Endothelial cell of umbilical vein (primary cell): ENCODE measurements at regions not wholly inside any gene's neighbourhood (a gene's known extent, or its start where the extent isn't known, plus 50 kb on each side); places are given as distances from the start of the nearest gene placed in this dataset.

Experiments used
- BruUV-seq: library from RNA; stranded (reverse); fragments of 400-500 nt; replicated peaks from 2 replicates; lab custom pipeline; 2021; lab: Mats Ljungman, UMichigan
- CTCF ChIA-PET: fragments of 300-600, 350-600 bp; sonication (Branson Sonifier 250); formaldehyde crosslinking; loops from one replicate; lab custom pipeline; 2021; ENCODE audit warnings: antibody characterized with exemption, inconsistent platforms; lab: Charles Lee
- POLR2A ChIA-PET: fragments of 300-600, 350-600 bp; sonication (Branson Sonifier 250); formaldehyde crosslinking; loops from one replicate; lab custom pipeline; 2021; ENCODE audit warnings: antibody characterized with exemption, inconsistent platforms; lab: Charles Lee
- DNase-seq: peaks from one replicate; pipeline ENCODE4 v3.0.0-alpha.2; 2011; ENCODE audit warnings: low read depth, low spot score
- FAIRE-seq: peaks from 2 replicates; lab custom pipeline; 2011; peaks lifted over from hg19 to GRCh38; lab: Jason Lieb, UNC
- H2AFZ ChIP-seq: 2 replicates; pipeline ENCODE4 v1.6.0; 2012; ENCODE audit warnings: low read depth, low read length, control low read depth, inconsistent platforms
- H3K27ac ChIP-seq: 2 replicates; pipeline ENCODE4 v1.5.1; 2011; ENCODE audit warnings: low read depth, mild to moderate bottlenecking, control low read depth, low read length, moderate library complexity; ENCODE audit not compliant: insufficient read depth
- H3K27me3 ChIP-seq, 2 experiments: 2 replicates each; pipeline versions ENCODE4 v1.6.0 to v1.6.1; 2011; ENCODE audit warnings: low read length in 2 of 2, mixed read lengths in 1 of 2; ENCODE audit not compliant: control insufficient read depth in 2 of 2, insufficient read depth in 2 of 2
- H3K36me3 ChIP-seq, 2 experiments: 2 replicates in 1 of 2; 3 replicates in 1 of 2; pipeline ENCODE4 v1.5.1; 2011; ENCODE audit warnings: low read length in 2 of 2, mild to moderate bottlenecking in 1 of 2, moderate library complexity in 1 of 2; ENCODE audit not compliant: control insufficient read depth in 2 of 2, insufficient read depth in 2 of 2; ENCODE audit errors: extremely low read depth in 1 of 2
- H3K4me1 ChIP-seq: 3 replicates; pipeline ENCODE4 v1.5.1; 2011; ENCODE audit warnings: mild to moderate bottlenecking, low read length; ENCODE audit not compliant: control insufficient read depth, insufficient read depth; ENCODE audit errors: extremely low read depth
- H3K4me2 ChIP-seq: 2 replicates; pipeline ENCODE4 v1.6.1; 2011; ENCODE audit warnings: low read length, control low read depth, mixed read lengths; ENCODE audit not compliant: insufficient read depth
- H3K4me3 ChIP-seq, 3 experiments: fragments of 200-600 bp in 1 of 3; sonication (generic), shearing (Covaris generic) in 1 of 3; replicated peaks in 1 of 3; 2 replicates each; pipeline ENCODE4 v1.5.1; 2011 to 2016; ENCODE audit warnings: control low read depth in 3 of 3, low read length in 3 of 3, mild to moderate bottlenecking in 2 of 3, inconsistent platforms in 1 of 3, low read depth in 1 of 3, moderate library complexity in 1 of 3; ENCODE audit not compliant: insufficient read depth in 1 of 3
- H3K79me2 ChIP-seq: 2 replicates; pipeline ENCODE4 v1.6.0; 2012; ENCODE audit warnings: low read length, inconsistent platforms; ENCODE audit not compliant: control insufficient read depth, insufficient read depth
- H3K9ac ChIP-seq: replicated peaks from 2 replicates; pipeline ENCODE3; 2011; ENCODE audit warnings: low read length, control low read depth; ENCODE audit not compliant: insufficient read depth; ENCODE audit errors: extremely low read depth
- H3K9me1 ChIP-seq: replicated peaks from 3 replicates; pipeline ENCODE4 v1.6.0; 2011; ENCODE audit warnings: mild to moderate bottlenecking, low read length; ENCODE audit not compliant: control insufficient read depth, insufficient read depth; ENCODE audit errors: extremely low read depth
- H3K9me3 ChIP-seq: replicated peaks from 2 replicates; pipeline ENCODE4 v1.5.1; 2012; ENCODE audit warnings: low read length, inconsistent platforms; ENCODE audit not compliant: control insufficient read depth, insufficient read depth
- H4K20me1 ChIP-seq: replicated peaks from 2 replicates; pipeline ENCODE3; 2011; ENCODE audit warnings: mild to moderate bottlenecking, low read length; ENCODE audit not compliant: control insufficient read depth, insufficient read depth; ENCODE audit errors: extremely low read depth
- EZH2 ChIP-seq: IDR thresholded peaks from 2 replicates; pipeline ENCODE4 v1.6.1; 2012; ENCODE audit warnings: borderline replicate concordance, low read depth, mild to moderate bottlenecking, moderate library complexity, low read length, inconsistent platforms; ENCODE audit not compliant: severe bottlenecking
- FOS ChIP-seq: IDR thresholded peaks from 2 replicates; pipeline ENCODE4 v1.6.1; 2011; ENCODE audit warnings: mild to moderate bottlenecking, low read length, moderate library complexity, borderline replicate concordance; ENCODE audit not compliant: insufficient read depth
- GATA2 ChIP-seq: IDR thresholded peaks from 2 replicates; pipeline ENCODE4 v1.7.0; 2011; ENCODE audit warnings: low read depth, mild to moderate bottlenecking, moderate library complexity, mixed read lengths, low read length; ENCODE audit not compliant: insufficient read length, insufficient read depth
- JUN ChIP-seq: IDR thresholded peaks from 2 replicates; pipeline ENCODE4 v1.6.1; 2011; ENCODE audit warnings: borderline replicate concordance, low read depth; ENCODE audit not compliant: insufficient read length, insufficient read depth
- MYC ChIP-seq: IDR thresholded peaks from one replicate; pipeline ENCODE4 v1.6.1; 2011; ENCODE audit warnings: mild to moderate bottlenecking, low read depth, low read length
- POLR2A ChIP-seq: IDR thresholded peaks from 2 replicates; pipeline ENCODE4 v1.6.1; 2012; ENCODE audit warnings: low read depth, mild to moderate bottlenecking, control low read depth, low read length
- POLR2AphosphoS5 ChIP-seq: IDR thresholded peaks from 2 replicates; pipeline ENCODE4 v1.6.1; 2012; ENCODE audit warnings: low read depth, mild to moderate bottlenecking, control low read depth, low read length, moderate library complexity; ENCODE audit not compliant: insufficient read depth
- dilution Hi-C: fragments of 300-500 bp; cut with MboI; formaldehyde crosslinking; loops from one replicate; pipeline ENCODE4 v1.15.0; 2019; ENCODE audit warnings: low sequenced_read_pairs; ENCODE audit not compliant: extremely low pct_ligation_motif_present
- intact Hi-C: fragments of 100-400 bp; cut with micrococcal nuclease; formaldehyde crosslinking; loops from one replicate; pipeline ENCODE4 v1.10.0; 2022
- TF ChIP-seq, protein P1 (sequence below), 2 donors: IDR thresholded peaks; 1 replicate in 1 of 2; 2 replicates in 1 of 2; pipeline ENCODE4 v1.5.1; 2011; ENCODE audit warnings: low read length in 2 of 2, mild to moderate bottlenecking in 2 of 2, moderate library complexity in 2 of 2, control low read depth in 1 of 2, inconsistent platforms in 1 of 2, low read depth in 1 of 2; ENCODE audit not compliant: insufficient read depth in 1 of 2; ENCODE audit errors: extremely low read depth in 1 of 2
- TF ChIP-seq, protein P2 (sequence below): IDR thresholded peaks from 2 replicates; pipeline ENCODE4 v1.6.1; 2011; ENCODE audit not compliant: insufficient read depth, insufficient read length

DNA sequence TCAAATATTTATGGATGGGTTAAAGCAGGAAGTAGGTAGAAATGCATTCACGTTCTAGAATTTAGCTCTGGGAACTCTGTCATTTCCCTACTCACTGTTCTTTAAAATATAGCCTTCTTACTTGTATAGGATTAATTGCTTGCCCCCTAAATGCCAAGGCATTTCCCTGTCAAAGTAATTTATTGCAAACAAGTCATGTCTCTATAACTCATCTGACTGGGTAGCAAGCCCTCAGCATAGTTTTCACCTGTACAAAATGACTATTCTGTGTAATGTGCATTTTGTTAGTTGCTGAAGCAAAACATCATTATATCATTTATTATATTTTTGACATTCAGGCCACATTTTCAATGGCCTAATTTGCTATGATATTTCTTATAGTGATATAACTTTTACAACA is 1308.2 kb upstream of the EPHA6 start:
- dilution Hi-C loops, result no loop called here

DNA sequence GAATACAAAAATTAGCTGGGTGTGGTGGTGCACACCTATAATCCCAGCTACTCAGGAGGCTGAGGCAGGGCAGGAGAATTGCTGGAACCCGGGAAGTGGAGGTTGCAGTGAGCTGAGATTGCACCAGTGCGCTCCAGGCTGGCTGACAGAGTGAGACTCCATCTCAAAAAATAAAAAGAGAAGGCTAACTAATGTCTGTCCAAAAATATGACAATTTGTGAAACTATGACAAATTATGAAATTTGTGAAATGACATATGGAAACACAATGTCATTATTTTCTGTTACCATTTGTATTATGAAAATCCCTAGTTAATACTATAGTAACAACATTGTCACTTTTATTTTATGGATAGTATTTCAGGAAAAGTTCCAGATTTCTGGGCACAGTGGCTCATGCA is 1306.3 kb upstream of the EPHA6 start:
- H3K27ac ChIP-seq, result no peak overlapping the region
- no peak for TF ChIP-seq POLR2AphosphoS5
- TF ChIP-seq MYC, result no peak
- no peak for TF ChIP-seq JUN
- no peak for TF ChIP-seq GATA2
- TF ChIP-seq EZH2, result no peak
- TF ChIP-seq, protein P1, sequence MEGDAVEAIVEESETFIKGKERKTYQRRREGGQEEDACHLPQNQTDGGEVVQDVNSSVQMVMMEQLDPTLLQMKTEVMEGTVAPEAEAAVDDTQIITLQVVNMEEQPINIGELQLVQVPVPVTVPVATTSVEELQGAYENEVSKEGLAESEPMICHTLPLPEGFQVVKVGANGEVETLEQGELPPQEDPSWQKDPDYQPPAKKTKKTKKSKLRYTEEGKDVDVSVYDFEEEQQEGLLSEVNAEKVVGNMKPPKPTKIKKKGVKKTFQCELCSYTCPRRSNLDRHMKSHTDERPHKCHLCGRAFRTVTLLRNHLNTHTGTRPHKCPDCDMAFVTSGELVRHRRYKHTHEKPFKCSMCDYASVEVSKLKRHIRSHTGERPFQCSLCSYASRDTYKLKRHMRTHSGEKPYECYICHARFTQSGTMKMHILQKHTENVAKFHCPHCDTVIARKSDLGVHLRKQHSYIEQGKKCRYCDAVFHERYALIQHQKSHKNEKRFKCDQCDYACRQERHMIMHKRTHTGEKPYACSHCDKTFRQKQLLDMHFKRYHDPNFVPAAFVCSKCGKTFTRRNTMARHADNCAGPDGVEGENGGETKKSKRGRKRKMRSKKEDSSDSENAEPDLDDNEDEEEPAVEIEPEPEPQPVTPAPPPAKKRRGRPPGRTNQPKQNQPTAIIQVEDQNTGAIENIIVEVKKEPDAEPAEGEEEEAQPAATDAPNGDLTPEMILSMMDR (IDR thresholded peaks at IDR 0.05; ENCODE audit: extremely low read depth in 1 of 2, insufficient read depth in 1 of 2, low read depth in 1 of 2, low read length in 2 of 2), result no peak
- no peak for TF ChIP-seq POLR2A
- no peak for TF ChIP-seq FOS
- TF ChIP-seq, protein P2, sequence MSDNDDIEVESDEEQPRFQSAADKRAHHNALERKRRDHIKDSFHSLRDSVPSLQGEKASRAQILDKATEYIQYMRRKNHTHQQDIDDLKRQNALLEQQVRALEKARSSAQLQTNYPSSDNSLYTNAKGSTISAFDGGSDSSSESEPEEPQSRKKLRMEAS, result no peak
- ChIA-PET CTCF (no interaction called here), POLR2A (no interaction called here)
- H3K79me2 ChIP-seq, result no peaks in the 10 kb centered on the region
- no peak for FAIRE-seq
- dilution Hi-C loops, result no loop called here
- no peaks in the 10 kb centered on the region for H3K36me3 ChIP-seq
- no peaks in the 10 kb centered on the region for H3K27me3 ChIP-seq
- H3K4me3 ChIP-seq, result no peak overlapping the region
- BruUV-seq, result no TSS peak
- no peaks in the 10 kb centered on the region for H3K4me1 ChIP-seq
- no peaks in the 10 kb centered on the region for H4K20me1 ChIP-seq
- H3K9me3 ChIP-seq, result no peaks in the 10 kb centered on the region
- H3K9me1 ChIP-seq, result no peaks in the 10 kb centered on the region
- H2AFZ ChIP-seq, result no peak overlapping the region
- DNase-seq, result no peak
- intact Hi-C loops, result no loop called here
- H3K9ac ChIP-seq, result no peak overlapping the region
- H3K4me2 ChIP-seq, result no peak overlapping the region

More for the DNA sequence above, 1308.2 kb upstream of the EPHA6 start:
- DNase-seq, result no peak
- Histone ChIP-seq H3K27ac (no peak overlapping the region), H3K27me3 (no peaks in the 10 kb centered on the region), H2AFZ (no peak overlapping the region), H3K4me3 (no peak overlapping the region), H3K79me2 (no peaks in the 10 kb centered on the region), H3K9ac (no peak overlapping the region), H4K20me1 (no peaks in the 10 kb centered on the region), H3K4me2 (no peak overlapping the region), H3K9me1 (no peaks in the 10 kb centered on the region), H3K4me1 (no peaks in the 10 kb centered on the region), H3K9me3 (no peaks in the 10 kb centered on the region), H3K36me3 (no peaks in the 10 kb centered on the region)
- CTCF ChIA-PET, result no interaction called here
- POLR2A ChIA-PET, result no interaction called here
- FAIRE-seq, result no peak
- intact Hi-C loops, result no loop called here
- TF ChIP-seq FOS, result no peak
- TF ChIP-seq GATA2, result no peak
- TF ChIP-seq, protein P1 (IDR thresholded peaks at IDR 0.05; ENCODE audit: extremely low read depth in 1 of 2, insufficient read depth in 1 of 2, low read depth in 1 of 2, low read length in 2 of 2), result no peak
- no peak for TF ChIP-seq POLR2A
- no peak for TF ChIP-seq JUN
- no TSS peak for BruUV-seq
